ENCODE measurements at regions not wholly inside any gene's neighbourhood (a gene's known extent, or its start where the extent isn't known, plus 50 kb on each side); places are given as distances from the start of the nearest gene placed in this dataset.

- WGBS (ENCODE audit: missing lambda C conversion rate) = 14% methylated on average over 1 of the region's 1 CpG
- H3K9me3 ChIP-seq = peaks cover 8% of the 10 kb centered on the region
- TF ChIP-seq NPAS2 (CRISPR knock-in tag; IDR thresholded peaks at IDR 0.05; ENCODE audit: borderline replicate concordance) (no peak), RNF2 (IDR thresholded peaks at IDR 0.05; ENCODE audit: borderline replicate concordance, low read depth) (no peak), JUNB (IDR thresholded peaks at IDR 0.05) (no peak), ELK1 (IDR thresholded peaks at IDR 0.05; ENCODE audit: low read depth, low read length) (no peak), HOXA7 (CRISPR knock-in tag; IDR thresholded peaks at IDR 0.05) (no peak), FOXS1 (CRISPR knock-in tag; IDR thresholded peaks at IDR 0.05) (no peak), HDAC2 (IDR thresholded peaks at IDR 0.05) (no peak), RCOR1 (IDR thresholded peaks at IDR 0.05; ENCODE audit: low read depth, low read length) (no peak), HEYL (CRISPR knock-in tag; IDR thresholded peaks at IDR 0.05) (no peak), HMGXB4 (CRISPR knock-in tag; IDR thresholded peaks at IDR 0.05; ENCODE audit: borderline replicate concordance) (no peak)
- DNase-seq (ENCODE audit: low read depth in 1 of 2, low spot score in 1 of 2) (no peak), FAIRE-seq (no peak), ATAC-seq (no peak)
- no peak overlapping the region for H3K27ac ChIP-seq
- ChIA-PET POLR2A (no interaction called here), CTCF (no interaction called here)
- no peak overlapping the region for H3K4me2 ChIP-seq
- no peaks in the 10 kb centered on the region for H3K4me1 ChIP-seq
- no peak overlapping the region for H3K4me3 ChIP-seq
Measured at GRCh38 chr20:7220755-7221154, 453.3 kb downstream of the BMP2 start.

DNA sequence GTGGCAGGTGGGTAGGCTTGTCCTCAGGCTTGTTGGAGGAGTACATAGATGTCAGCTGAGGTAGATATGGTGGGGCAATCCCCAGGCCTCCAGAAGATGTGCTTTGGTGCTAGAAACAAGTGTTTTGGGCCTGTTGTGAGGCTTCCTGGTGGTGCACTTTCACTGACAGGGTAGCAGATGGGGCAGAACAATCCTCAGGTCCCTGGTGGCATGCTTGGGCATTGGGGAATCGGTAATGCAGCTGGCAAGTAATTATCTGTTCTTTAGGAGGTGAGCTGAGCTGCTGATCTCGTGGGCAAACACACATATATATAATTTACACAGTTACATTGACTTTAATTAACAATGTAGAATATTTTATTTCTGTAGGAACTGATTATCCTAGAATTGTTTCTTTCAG, 458.7 kb downstream of the BMP2 start:
- FAIRE-seq = no peak
- no peak for DNase-seq (ENCODE audit: low read depth in 1 of 2, low spot score in 1 of 2)
- 0% methylated on average over 2 of the region's 2 CpGs for WGBS (ENCODE audit: missing lambda C conversion rate)
- no peak for ATAC-seq
- Histone ChIP-seq H3K9me3 (peaks cover 25% of the 10 kb centered on the region), H3K27ac (no peak overlapping the region), H3K4me3 (no peak overlapping the region), H3K4me2 (no peak overlapping the region), H3K4me1 (no peaks in the 10 kb centered on the region)
- ChIA-PET POLR2A (no interaction called here), CTCF (no interaction called here)
- TF ChIP-seq CBX2 (IDR thresholded peaks at IDR 0.05; ENCODE audit: borderline replicate concordance, low read depth) = no peak
- no peak for TF ChIP-seq HOXB13 (CRISPR knock-in tag; IDR thresholded peaks at IDR 0.05; ENCODE audit: low read depth)
- TF ChIP-seq HEYL (CRISPR knock-in tag; IDR thresholded peaks at IDR 0.05) = no peak
- no peak for TF ChIP-seq EP300 (IDR thresholded peaks at IDR 0.05)
- TF ChIP-seq TFCP2L1 (CRISPR knock-in tag; IDR thresholded peaks at IDR 0.05) = no peak
- no peak for TF ChIP-seq GATA3 (IDR thresholded peaks at IDR 0.05; ENCODE audit: borderline replicate concordance)
- TF ChIP-seq HOXA7 (CRISPR knock-in tag; IDR thresholded peaks at IDR 0.05) = no peak
- no peak for TF ChIP-seq JUNB (IDR thresholded peaks at IDR 0.05)
- TF ChIP-seq POLR2AphosphoS2 (conservative IDR thresholded peaks at IDR 0.05; ENCODE audit: low read length) = no peak
- no peak for TF ChIP-seq NPAS2 (CRISPR knock-in tag; IDR thresholded peaks at IDR 0.05; ENCODE audit: borderline replicate concordance)
- TF ChIP-seq ELK1 (IDR thresholded peaks at IDR 0.05; ENCODE audit: low read depth, low read length) = no peak
- TF ChIP-seq ZFP36 (IDR thresholded peaks at IDR 0.05; ENCODE audit: borderline replicate concordance, partially characterized antibody) = no peak
- no peak for TF ChIP-seq MAZ (IDR thresholded peaks at IDR 0.05; ENCODE audit: borderline replicate concordance, low read depth, low read length)
- no peak for TF ChIP-seq RARB (CRISPR knock-in tag; IDR thresholded peaks at IDR 0.05)
- no peak for TF ChIP-seq FOSB (CRISPR knock-in tag; IDR thresholded peaks at IDR 0.05)
- no peak for TF ChIP-seq SMC3 (IDR thresholded peaks at IDR 0.05)
- TF ChIP-seq POLR2A (IDR thresholded peaks at IDR 0.05; ENCODE audit: low read length) = no peak
- no peak for TF ChIP-seq MYC (IDR thresholded peaks at IDR 0.05; ENCODE audit: borderline replicate concordance, low read length)

All from A549 (cell line).